B cell (primary cell): ENCODE measurements at regions not wholly inside any gene's neighbourhood (a gene's known extent, or its start where the extent isn't known, plus 50 kb on each side); places are given as distances from the start of the nearest gene placed in this dataset.

Experiments
- EZH2 ChIP-seq: IDR thresholded peaks from 2 replicates; pipeline ENCODE4 v1.6.1; 2012; ENCODE audit warnings: borderline replicate concordance, low read depth, mild to moderate bottlenecking, moderate library complexity, low read length; ENCODE audit not compliant: insufficient read depth, poor library complexity, severe bottlenecking
- TF ChIP-seq, protein P1 (sequence below): fragments of 200-600 bp; IDR thresholded peaks from one replicate; pipeline ENCODE4 v1.8.0; 2022; ENCODE audit warnings: antibody characterized with exemption, mild to moderate bottlenecking

DNA sequence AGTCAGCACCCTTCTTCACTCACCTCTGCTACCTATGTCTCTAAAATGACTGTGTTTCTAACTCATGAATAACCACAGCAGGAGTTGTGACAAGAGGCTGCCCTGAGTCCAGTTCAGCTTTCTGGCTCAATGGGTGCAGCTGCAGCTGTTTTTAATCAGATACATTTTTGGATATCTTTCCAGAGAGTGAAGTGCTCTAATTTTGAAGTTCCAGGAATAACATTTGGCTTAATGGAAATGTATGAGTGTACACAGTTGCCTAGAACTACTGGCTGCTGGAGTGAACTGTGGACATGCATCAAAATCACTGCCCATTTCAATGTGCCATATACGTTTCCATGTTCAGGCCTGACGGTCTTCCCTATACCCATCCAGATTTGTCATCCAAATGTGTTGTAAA, 769.5 kb upstream of the ANO3 start:
- TF ChIP-seq, protein P1, sequence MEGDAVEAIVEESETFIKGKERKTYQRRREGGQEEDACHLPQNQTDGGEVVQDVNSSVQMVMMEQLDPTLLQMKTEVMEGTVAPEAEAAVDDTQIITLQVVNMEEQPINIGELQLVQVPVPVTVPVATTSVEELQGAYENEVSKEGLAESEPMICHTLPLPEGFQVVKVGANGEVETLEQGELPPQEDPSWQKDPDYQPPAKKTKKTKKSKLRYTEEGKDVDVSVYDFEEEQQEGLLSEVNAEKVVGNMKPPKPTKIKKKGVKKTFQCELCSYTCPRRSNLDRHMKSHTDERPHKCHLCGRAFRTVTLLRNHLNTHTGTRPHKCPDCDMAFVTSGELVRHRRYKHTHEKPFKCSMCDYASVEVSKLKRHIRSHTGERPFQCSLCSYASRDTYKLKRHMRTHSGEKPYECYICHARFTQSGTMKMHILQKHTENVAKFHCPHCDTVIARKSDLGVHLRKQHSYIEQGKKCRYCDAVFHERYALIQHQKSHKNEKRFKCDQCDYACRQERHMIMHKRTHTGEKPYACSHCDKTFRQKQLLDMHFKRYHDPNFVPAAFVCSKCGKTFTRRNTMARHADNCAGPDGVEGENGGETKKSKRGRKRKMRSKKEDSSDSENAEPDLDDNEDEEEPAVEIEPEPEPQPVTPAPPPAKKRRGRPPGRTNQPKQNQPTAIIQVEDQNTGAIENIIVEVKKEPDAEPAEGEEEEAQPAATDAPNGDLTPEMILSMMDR, result no peak
- TF ChIP-seq EZH2, result no peak
